Inflammatory macrophage treated with lipopolysaccharide for 4 hours (primary cell): ENCODE measurements at regions not wholly inside any gene's neighbourhood (a gene's known extent, or its start where the extent isn't known, plus 50 kb on each side); places are given as distances from the start of the nearest gene placed in this dataset.
A peak's percentile ranks its signal among the peaks of the same experiment; 100 is the strongest.

Source experiments
- DNase-seq: peaks from one replicate; pipeline ENCODE4 v3.0.0-alpha.2; 2020

DNA sequence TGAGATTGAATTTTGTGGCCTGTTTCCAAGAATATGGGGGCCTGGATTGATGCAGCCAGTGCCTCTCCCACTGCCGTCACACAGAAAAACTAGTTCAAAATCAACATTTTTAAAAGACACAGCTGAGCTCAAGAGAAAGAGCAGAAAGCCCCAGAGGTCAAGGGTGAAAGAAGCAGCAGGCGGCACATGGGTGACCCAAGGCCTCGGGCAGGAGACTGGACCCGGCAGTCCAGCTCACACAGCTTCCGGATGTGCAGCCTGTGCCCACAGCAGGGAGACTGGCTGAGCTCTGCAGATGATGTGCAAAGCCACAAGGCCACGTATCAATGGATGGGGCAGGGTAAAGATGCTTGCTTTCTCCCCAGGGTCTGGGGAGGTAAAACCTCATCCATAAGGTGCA is 50.4 kb upstream of the RNF32 start:
- no peak for DNase-seq

- no peak for DNase-seq
Measured at GRCh38 chr7:156589808-156590207, 50.8 kb upstream of the RNF32 start.

DNA sequence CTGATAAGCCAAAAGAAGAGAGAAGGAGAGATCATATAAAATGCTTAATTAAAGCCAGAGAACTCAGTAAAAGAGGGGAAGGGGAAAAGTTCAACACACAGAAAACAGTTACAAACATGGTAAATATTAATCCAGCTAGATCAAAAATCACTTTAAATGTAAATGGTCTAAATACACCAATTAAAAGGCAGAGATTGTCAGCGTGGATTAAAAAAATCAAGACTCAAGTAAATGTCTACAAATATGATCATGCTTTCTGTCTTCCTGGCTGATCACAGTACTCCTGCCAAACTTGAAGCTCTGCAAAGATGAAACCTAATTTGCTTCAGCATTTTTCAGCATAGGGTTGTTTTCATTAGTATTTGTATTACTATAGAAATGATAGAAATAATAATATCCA is 54.6 kb upstream of the RNF32 start:
- DNase-seq, result no peak

DNA sequence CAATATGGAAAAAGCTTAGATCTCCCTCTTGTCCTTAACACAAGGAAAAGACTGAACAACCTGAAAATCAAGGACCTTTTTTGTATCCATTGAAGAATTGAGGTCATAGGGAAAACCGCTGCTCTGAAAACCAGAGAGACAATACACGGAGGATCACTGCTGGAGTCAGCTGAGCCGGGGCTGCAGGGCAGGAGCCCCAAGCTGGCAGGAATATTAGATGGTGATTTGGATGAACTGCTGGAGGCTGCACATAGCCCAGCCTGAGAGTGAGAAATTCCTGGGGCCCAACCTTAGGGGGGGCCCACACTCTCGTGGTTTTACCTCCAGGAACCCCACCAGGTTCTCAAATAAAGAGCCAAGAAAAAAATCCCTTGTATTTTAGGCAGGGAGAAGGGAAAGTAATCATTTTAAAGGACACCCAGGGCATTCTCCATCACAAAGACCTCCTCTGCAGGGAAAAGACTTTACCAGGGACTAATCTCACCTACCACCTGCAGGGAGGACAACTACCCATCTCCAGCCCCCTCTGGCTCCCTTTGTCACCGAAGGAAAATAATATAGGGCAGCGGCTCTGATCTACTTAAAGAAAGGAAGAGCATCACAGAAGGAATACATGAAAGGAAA is 55.4 kb upstream of the RNF32 start:
- DNase-seq, result no peak

DNA sequence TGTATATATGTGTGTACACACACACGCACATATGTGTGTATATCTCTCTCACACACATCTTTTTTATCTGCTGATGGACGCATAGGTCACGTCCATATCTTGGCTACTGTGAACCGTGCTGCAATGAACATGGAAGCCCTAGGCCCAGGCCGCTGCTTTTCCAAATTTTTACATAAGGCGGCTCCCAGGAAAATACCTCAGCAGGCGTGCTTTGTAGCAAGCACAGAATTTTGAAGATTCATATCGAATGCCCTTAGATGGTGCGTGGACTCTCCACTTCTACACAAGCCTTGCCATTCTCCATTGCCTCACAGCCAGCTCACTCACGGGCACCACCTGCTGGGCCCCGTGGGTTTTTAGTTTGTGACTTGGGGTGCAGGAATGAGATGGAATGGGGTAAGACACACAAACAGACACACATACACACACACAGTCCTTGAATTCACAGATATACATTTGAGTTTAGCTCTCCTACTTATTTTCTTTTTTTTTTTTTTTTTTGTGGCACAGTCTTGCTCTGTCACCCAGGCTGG is 57.9 kb upstream of the RNF32 start:
- no peak for DNase-seq

GRCh38 chr7:156580036-156580435 is 60.5 kb upstream of the RNF32 start:
- no peak for DNase-seq

- no peak for DNase-seq
Measured at GRCh38 chr7:156579566-156579965, 61.0 kb upstream of the RNF32 start.

GRCh38 chr7:156578978-156579430 is 61.6 kb upstream of the RNF32 start:
- no peak for DNase-seq

- no peak for DNase-seq
Measured at GRCh38 chr7:156578578-156578940, 62.0 kb upstream of the RNF32 start.

DNA sequence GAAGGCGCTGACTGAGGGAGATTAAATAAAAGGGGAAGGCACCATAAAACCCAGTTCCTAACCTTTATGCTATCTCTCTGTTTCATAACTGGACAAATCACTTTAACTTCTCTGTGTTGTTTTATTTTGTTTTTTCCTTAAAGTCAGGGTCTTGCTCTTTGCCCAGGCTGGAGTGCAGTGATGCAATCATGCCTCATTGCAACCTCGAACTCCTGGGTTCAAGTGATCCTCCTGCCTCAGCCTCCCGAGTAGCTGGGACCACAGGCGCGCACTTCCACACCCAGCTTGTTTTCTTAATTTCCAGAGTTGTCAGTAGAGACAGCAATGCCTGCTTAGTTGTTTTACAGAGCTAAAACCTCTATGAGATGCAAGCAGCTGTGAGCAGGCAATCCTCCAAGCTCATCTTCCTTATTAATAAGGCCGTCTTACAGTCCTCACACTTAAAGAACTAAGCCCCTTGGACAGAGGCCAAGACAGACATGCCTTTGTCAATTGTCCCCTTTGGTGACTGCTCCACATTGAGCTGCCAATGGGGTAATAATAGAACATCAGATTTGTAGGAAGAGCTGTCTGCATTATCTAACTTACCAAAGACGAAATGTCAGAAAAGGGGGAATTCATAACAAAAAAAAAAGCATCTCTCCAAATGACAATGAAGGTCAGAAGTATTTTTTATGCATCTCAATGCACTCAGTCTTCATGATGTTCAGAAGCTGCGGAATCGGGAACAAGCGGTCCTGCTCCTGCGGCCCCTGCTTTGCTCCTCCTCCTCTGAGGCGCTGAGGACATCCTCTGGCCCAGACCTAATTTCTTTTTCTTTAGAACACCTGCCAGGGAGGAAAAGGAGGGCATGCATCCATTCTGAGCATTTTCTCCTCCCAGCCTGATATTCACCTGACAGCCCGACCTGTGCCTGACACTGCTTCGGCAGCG is 62.7 kb upstream of the RNF32 start:
- no peak for DNase-seq

DNA sequence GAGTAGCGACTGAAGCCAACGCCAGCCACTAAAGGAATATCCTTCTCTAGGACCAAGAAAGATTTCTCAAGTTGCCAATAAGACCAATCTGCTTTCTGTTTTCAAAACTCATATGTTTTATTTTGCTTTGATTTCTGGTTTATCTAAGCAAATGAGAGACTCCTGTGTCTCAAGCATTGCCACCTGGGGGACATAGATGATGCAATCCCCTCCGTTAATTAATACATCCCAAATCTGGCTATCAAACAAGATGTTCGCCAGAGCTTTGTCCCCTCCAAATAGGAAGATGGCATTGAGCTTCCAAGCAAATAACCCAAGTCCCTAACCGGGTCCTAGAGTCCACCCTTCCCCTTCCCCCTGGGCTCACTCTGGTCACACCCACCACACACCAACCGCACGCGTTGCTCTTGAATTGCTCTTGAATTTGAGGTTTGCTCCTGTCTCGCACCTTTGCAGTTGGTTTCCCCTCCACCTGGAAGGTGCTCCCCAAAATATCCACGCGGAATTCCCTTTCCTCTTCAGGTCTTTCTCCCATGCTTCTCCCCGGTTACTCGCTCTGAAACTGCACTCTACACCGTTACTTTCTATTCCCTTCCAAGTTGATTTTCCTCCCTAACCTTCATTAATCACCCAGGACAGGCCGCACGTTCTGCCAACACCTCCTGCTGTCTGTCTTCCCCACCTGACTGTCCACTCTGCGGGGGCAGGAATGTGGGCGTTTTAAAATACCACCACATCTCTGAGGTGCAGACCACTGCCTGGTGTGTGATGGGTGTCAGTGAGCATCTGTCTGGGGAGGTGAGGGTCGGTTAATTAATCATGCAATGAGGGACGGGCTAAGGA is 64.1 kb upstream of the RNF32 start:
- DNase-seq, result no peak

DNA sequence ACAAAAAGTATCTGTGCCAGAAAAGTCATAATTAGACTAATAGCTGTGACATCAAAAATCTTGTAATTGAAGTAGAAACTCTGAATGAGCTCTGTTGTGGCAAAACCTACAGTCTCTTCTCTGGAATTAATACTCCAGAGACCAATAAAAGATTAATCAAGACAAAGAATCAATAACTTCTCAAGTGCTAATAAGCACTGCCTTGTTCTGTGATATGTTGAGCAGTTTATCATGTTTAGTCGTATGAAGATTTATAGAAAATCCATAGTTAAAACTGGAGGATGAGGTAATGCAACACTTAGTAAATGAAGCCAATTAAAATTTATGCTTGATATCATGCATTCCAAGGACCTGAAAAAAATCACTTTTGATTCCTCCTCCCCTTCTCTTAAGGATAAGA is 72.3 kb upstream of the RNF32 start:
- no peak for DNase-seq

GRCh38 chr7:156566812-156567549 is 73.6 kb upstream of the RNF32 start:
- DNase-seq, result no peak

- DNase-seq, result peak; percentile 1
Measured at GRCh38 chr7:156565002-156565401, 75.6 kb upstream of the RNF32 start.

GRCh38 chr7:156560696-156561095 is 79.9 kb upstream of the RNF32 start:
- DNase-seq, result no peak

DNA sequence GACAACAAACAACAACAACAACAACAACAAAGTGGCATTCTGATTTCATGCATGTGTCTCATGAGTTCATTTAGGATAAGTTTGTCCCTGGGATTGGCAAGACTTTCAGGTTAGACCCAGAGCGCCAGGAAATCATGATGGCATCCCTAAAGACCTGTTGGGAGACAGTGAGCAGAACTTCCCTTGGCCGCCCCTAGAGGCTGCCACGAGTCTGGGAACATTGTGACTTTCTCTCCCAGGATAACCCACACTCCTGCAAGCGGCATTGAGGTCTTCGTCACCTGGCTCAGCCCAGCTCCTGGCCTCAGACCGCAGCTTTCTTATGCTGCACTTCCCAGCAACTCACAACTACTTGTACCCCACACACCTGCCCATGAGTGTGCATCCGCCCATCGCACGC is 80.5 kb upstream of the RNF32 start:
- DNase-seq, result no peak

DNA sequence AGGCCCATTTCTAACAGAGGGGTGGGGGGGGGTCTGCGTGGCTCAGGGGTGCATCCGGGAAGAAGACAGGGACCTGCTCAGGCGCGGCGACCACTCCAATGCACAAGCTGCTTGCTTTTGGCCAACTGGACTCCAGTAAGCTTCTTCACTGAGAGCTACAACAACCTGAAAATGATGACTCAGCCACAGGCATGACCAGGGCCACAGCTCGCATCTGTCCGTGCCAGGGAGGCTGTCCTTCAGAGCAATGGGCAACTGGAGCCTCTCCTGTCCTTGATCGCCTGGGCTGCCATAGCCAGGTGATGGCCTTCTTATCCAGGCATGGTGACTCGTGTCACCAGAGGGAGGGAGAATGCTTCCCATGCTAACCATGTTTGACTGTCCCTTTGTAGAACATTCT is 81.6 kb upstream of the RNF32 start:
- no peak for DNase-seq

DNA sequence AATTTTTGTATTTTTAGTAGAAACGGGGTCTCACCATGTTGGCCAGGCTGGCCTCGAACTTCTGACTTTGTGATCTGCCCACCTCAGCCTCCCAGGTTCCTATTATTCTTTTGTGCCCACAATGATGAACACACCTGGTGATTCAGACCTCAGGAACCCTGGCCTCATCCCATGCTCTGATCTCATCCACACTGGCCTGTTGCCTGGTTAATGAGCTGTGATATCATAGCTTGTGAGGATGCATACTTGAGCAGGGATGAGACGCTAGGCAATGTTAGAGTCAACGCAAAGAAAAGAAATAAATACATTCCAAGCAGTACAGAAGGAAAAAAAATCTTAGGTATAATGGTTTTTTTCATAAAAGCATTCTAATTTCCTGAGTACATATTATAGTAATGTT is 82.4 kb upstream of the RNF32 start:
- no peak for DNase-seq

GRCh38 chr7:156556083-156556482 is 84.5 kb upstream of the RNF32 start:
- no peak for DNase-seq

DNA sequence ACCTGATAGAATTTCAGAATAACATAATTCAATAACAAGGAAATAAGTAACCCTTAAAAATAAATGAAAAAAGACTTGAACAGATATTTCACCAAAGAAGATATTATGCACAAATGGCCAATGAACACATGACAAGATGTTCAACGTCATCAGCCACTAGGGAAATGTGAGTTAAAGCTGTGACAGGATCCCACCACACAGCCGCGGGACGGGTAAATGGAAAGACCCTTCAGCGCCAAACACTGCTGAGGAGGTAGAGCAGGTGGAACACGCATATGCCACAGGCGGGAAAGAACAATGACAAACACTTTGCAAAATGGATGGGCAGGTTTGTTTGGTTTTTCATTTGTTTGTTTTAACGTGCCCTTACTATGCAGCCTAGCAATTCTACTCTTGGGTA is 86.1 kb upstream of the RNF32 start:
- DNase-seq, result no peak

DNA sequence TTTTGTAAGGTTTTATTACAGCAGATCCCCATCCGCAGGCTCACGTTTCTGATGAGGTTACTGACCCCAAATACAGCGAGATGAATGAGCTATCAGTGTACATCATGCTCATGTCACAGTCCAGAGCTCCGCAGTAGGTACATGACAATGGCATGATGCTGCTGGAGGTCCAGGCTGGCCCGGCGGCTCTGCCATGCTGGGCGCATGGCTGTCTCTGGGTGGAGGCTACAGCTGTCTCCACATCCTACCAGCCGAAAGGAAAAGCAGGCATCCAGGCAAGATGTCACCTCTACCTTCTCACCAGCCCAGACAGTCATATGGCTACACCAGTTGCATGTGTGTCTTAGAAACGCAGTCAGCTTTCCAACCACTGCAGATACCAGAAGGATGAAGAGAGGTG is 90.9 kb upstream of the RNF32 start:
- no peak for DNase-seq

- no peak for DNase-seq
Measured at GRCh38 chr7:156547884-156548561, 92.6 kb upstream of the RNF32 start.
